GM18517 (cell line): ENCODE measurements at regions not wholly inside any gene's neighbourhood (a gene's known extent, or its start where the extent isn't known, plus 50 kb on each side); places are given as distances from the start of the nearest gene placed in this dataset.

Experiments used
- ATAC-seq: cut with Tn5 transposase; IDR thresholded peaks from one replicate; pipeline ENCODE4 v1.9.1; 2021; ENCODE audit warnings: mild to moderate bottlenecking, moderate library complexity; ENCODE audit not compliant: unreplicated experiment

DNA sequence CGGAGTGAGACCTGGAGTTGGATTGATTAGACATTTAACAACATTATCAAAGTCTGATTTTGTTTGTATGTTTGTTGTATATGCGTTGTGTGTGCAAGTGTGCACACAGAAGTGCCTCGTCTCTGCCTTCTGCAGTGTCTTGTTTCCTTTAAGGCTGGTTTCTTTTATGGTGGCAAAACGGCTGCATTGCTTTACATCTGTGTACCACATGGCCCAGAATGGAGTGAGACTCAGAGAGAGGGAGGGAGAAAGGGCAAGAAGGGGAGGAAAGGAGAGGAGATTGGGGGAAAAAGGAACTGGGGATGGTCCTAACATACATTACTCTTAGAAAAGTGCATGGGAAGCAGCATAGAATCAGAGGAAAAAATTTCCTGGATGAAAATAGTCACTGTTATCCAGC, 99.7 kb upstream of the WLS start:
- ATAC-seq = no peak

DNA sequence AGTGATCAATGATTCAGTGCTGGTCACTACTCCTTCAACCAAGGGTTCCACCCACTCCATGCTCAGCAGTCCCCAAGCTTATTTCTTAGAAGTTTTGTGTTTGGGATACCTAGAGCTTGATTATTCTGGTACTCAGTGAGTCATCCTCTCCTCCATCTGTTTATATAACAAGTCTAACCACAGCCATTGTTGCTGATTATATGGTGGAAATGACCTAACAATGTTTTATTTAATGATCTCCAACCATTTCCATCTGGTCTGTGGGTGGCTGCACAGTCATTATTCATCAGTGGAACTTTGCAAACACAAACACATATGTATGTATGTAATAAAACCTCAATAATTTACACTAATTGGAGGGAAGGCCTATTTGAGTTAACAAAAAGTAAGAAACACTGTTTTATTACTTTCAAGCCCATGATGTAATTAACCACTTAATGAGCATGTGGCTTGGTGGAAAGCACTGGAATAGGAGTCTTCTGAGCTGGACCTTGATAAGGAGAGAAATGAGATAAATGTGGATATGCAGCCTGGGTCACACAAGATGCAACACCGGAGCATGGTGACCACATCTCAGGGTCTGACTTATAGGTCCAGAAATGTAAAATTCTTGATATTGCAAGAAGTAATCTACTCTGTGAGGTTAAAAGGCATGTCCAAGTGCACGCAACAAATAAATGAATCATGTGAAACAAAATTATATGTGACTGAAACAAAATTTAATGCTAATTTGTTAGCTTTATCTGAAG, 99.0 kb upstream of the WLS start:
- no peak for ATAC-seq

DNA sequence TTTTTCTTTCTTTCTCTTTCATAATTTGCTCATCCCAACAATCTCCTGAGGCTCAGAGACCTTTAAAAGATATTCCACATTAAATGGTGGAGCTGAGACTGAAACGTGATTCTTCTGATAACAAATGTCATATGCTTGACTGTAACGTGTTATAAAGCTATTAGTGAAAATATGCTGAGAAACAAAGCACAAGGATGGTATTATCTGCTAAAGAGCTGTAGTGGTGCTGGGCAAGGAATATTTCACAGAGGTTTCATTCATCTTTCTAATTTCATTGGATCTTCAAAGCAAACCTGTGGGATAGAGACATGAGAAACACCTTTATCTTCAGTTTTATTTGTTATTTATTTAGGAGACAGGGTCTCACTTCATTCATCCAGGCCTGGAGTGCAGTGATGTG, 98.1 kb upstream of the WLS start:
- no peak for ATAC-seq

DNA sequence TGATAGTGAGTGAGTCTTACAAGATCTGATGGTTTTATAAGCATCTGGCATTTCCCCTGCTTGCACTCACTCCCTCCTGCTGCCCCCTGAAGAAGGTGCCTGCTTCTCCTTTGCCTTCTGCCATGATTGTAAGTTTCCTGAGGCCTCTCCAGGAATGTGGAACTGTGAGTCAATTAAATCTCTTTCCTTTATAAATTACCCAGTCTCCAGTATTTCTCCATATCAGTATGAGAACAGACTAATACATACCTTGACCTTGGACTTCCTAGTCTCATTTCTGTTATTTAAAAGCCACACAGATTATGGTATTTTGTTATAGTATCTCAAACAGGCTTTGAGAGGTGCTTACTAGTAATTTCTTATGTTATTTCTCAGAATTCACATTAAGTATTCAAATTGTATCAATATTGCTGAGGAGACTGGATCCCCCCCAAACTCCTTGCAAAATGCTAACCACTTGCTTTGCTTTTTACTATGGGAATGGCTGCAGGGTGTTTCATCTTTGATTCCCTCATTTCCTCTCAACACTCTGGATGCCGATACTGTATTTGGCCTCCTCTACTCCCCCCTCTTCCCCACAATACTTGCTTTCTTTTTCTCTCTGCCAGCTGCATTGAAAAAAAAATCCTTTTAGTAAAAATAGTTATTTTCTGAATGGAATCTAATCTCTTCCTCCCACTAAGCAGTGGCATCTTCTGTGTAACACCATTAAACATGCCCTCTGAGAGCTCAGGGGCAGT, 96.9 kb upstream of the WLS start:
- ATAC-seq = no peak

DNA sequence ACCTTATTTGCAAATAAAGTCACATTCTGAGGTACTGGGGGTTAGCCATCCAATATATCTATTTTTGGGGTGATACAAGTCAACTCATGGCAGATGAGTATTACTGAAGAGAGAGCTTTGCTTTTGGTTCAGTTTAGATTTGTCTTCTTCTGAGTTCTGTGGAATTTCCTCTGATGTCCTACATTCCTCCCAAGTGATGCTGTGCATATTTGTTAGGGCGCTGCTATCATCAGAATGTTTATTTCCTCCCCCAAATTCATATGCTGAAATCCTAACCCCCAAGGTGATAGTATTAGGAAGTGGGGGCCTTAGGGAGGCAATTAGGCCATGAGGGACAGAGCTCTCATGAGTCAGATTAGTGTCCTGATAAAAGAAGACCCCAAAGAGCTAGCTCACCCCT, 96.2 kb upstream of the WLS start:
- no peak for ATAC-seq

DNA sequence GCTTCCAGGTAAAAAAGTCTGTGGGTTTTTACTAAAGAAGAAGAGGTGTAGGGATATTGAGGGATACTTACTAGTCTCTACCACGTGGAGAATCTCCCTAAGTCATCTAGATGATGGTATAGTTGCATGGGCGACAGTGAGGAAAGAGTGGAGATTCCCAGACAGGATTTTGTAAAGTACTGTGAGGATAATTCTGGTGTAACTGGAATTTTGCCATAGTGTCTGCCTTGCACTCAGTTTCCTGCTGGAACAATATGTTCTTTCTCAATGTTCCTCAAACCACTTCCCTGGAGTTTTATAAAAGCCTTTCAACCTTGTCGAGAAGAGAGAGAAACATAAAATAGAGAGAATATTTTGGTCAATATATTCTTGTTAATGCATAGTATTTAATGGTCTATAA, 95.1 kb upstream of the WLS start:
- ATAC-seq = no peak

DNA sequence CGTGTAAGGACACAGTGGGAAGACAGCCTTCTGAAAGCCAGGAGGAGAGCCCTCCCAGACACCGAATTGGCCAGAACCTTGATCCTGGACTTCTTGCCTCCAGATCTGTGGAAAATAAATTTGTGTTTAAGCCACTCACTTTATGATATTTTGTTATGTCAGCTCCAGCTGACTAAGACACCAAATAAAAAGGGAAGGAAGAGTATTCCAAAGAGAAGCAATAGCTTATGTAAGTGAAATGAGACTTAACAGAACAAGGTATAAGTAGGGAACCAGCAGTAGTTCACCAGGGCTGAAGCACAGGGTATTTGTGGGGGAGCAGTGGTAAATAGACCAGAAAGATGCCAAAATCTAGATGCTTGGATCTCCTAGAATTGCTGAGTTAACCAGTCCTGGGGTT, 94.2 kb upstream of the WLS start:
- no peak for ATAC-seq

DNA sequence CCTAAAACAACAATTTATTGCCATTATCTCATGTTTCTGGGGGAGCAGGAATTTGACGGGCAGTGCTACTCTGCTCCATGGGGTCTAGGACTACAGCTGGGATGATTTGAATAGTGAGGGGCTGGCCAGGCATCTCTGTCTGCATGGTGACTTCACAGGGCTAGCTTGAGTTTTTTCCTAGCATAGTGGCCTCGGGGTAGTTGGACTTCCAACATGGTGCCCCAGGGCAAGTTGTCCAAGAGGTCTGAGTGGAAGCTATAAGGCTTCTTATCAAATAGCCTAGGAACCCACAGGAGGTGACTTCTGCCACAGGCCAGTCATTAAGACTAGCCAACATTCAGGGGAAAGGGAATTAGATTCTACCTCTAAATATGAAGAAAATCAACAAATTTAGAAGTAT, 92.0 kb upstream of the WLS start:
- no peak for ATAC-seq

DNA sequence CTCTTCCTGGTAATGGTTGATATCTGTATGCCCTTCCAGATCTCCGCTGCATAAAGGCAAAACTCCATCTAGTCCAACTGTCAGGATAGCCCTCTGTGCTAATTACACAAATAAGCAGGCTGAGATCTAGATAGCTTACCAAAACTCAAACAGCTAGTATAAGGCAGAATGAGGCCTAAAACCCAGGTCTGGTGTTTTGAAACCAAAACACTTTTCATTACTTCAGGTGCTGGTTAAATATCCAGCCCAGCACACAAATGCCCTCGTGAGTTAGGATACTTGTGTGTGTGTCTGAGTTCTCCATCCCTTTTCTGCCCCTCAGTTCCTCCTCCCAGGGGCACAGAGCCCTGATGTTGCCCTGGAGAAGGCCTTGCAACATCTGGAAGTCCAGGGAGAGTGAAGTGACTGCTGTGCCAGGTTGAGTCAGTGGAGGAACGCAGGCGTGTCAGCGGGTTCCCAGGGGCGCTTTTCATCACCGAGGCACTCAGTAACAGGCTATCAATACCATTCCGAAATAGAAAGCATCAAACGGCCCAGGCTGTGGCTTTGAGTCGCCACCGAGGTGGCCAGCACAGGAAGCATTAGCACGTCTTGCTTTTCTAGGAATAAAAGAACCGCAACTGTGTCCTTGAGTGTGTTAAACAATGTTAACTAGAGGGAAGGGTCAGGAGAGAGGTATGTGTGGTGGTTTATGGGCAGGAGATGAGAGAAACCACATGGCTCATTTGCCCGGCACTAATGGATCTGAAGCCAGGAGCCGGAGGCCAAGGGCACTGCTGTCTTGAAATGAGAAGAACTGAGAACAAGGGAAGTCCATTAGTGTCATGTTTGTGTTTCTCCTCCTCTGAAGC, 90.7 kb upstream of the WLS start:
- no peak for ATAC-seq

DNA sequence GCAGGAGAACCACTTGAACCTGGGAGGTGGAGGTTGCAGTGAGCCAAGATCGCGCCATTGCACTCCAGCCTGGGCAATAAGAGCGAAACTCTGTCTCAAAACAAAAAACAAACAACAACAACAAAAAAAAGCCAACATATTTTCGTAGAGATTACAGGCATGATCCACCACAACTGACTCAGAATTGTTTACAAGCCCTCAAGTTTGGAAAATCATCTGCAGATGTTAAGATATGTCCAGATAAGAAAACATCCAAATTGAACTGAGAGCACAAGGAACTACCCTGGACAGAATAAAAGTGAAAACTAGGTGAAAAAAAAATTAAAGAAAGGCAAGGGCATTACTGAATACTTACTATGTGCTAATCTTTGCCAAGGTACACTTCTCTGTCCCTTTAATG, 89.8 kb upstream of the WLS start:
- no peak for ATAC-seq

DNA sequence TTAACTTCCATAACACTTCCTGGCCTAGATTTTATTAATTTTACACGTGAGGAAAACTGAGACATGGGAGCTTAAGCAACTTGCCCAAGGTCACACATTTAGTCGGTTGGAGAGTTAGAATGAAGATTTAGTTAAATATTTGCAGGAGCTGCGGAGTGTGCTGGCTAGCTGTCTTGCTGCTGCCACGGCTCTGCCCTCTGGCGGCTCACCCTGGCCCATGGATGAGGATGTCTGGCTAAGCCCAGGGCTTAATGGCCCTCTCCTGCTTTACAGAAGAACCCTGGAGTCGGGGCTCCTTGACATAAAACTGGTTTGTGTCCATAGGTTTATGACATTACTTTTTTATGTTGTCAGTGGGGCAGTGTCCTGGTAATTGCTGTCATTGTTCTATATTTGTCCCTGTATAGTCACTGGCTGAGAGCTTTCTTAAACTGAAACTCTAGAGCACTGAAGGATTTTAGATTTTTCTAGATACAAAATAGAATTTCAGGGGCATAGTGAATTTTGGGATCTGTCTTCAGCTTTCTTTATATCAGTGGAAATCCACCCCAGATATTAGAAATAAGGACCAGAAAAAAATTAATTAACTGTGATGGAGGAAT, 88.9 kb upstream of the WLS start:
- ATAC-seq = no peak

DNA sequence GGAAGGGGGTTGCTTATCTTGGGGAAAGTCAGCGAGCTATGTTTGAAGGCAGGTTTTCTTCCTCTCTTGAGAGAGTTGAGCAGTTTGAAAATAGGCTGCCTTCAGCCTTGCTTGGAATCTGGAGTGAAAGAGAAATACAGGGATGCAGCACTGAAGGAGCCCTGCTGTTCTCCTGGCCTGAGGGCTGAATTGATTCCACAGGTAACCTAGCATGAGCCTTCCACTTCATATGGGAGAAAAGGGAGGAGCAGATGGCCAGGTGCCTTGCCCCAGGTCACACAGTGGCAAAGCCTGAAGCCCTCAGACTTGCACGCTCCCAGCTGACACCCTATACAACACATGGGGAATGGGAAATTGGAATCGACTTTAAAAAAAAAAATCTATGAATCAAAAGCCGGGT, 88.0 kb upstream of the WLS start:
- no peak for ATAC-seq

DNA sequence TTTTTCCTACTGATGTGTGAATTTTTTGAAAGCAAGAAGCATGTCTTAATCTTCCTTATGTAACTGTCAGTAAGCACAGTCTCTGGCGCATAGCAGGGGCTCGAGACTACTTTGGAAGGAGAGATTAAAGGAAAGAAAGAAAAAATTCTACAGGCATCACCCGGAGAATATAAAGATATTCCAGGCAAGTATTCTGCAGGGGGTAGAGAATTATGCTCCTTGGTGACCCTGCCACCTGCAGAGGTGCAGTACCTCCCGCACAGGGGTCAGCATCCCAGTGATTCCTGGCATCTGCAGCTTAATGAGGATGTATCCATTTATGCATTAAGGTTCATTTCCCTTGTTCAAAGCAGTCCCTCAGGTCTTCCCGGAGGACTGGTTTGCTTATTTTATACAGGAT, 87.6 kb upstream of the WLS start:
- ATAC-seq = no peak

DNA sequence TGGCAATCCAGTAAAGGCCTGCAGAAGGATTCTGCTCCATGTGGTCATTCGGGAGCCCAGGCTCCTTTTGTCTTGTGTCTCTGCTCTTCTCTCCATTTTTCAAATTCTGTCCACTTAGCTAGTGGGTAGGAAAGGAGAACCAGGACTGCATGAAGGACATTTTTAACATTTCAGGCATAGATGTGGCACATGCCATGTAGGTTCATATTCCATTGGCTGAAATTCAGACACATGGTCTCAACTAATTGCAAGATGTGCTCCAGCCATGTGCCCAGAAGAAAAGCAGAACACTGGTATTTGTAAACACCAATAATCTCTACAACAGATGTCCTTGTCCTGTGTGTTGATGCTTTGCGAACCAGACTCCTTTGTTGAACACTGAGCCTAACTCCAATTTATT, 85.2 kb upstream of the WLS start:
- ATAC-seq = no peak

DNA sequence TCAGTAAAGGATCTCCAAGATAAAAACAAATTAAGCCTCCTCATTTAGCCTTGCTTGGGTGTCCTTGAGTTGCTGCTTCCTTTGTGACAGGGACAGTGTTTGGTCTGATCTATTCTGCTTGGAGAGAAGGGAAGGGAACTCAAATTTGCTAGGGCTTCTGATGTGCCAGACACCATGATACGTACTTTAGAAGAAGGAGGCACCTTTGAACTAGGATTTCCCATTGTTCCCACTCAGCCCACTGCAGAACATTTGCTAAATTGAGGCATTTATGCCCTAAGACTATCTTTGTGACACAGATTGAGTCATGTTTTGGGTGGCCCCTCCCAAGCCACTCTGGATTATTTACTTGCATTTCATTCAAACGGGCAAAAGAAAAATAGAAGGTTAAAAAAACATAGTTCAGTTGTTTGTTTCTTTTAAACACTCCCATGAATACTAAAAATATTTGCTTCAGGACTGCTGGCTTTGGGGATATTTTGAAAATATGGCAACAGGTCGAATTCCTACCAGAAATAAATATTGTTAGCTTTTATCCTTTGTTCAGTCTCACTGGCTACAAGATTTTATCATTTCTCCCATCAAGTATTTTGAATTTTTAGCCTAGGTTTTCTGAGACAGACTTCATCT, 81.9 kb upstream of the WLS start:
- ATAC-seq = no peak

DNA sequence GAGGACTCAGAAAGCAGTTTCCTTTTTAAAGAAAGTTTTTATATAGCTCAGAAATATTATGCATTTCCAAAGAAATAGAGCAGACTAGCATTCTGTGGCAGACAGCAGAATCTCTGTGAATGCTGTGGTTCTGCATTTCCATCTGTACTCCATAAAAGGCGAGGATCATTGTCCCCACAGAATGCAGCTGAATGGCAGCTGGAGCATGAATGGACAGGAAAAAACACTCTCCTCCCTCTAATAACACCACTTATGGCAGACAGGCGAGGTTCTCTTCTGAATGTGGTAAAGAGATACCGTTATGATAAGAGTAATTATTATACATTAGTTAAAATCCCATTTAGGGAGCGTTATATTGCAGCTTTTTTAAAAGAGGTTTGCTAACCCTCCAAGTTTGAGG, 81.4 kb upstream of the WLS start:
- ATAC-seq = no peak

DNA sequence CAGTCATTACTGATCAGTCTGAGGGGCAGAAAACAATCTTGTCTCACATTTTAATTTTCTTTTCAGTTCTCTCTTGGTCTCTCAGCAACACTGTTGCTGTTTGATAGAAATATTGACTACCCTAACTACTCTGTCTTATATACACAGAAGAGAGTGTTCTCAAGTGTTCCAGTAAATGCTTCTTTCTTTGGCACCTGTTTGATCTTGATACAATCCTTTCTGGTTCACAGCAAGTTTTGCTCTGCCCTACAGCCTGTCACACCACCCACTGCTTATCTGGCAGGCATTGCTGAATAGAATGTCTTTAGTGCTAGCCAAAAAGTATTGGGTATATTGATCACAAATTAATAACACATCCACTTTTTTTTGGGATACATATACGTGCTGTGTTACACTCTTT, 75.7 kb upstream of the WLS start:
- ATAC-seq = no peak

DNA sequence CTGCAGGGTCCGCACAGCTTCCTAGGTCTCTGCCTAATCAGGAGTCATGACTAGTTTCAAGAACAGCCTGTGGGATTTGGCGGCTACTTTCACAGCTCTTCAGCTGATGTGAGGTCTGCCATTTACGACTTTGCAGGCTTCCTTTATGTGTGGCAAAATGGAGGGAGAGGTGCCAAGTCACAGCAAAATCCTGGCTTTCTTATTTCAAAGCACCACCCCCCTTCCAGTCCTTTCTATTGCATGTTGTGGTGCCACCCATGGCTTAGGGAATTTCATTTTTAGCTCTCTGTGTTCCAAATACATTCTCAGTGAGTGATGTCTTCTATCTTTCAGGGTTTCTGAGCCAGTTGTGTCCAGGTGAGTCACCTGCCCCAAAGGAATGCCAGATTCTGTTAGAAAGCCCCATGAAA, 75.1 kb upstream of the WLS start:
- no peak for ATAC-seq

DNA sequence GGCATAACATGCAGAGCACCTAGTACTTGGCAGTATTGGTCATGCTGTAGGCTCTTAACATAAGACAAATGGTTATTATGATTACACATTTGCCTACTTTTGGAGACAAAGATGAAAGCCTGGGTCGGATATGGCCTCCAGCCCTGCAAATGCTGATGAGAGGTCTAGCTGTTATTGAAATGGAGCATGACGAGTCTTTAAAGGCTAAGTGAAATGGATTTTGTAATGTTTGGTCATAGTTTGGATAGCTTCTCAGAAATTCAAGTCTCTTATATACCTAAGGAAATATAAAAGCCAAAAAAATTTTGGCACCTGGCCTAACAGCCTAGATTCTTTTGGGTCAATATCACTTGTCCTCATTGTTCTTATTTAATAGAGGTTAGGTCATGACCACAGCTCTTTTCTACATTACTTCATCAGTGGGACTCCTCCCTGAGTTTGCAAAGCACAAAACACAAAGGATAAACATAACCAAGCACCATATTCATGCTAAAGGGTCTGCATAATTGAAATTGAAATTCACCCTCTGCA, 69.2 kb upstream of the WLS start:
- ATAC-seq = no peak

DNA sequence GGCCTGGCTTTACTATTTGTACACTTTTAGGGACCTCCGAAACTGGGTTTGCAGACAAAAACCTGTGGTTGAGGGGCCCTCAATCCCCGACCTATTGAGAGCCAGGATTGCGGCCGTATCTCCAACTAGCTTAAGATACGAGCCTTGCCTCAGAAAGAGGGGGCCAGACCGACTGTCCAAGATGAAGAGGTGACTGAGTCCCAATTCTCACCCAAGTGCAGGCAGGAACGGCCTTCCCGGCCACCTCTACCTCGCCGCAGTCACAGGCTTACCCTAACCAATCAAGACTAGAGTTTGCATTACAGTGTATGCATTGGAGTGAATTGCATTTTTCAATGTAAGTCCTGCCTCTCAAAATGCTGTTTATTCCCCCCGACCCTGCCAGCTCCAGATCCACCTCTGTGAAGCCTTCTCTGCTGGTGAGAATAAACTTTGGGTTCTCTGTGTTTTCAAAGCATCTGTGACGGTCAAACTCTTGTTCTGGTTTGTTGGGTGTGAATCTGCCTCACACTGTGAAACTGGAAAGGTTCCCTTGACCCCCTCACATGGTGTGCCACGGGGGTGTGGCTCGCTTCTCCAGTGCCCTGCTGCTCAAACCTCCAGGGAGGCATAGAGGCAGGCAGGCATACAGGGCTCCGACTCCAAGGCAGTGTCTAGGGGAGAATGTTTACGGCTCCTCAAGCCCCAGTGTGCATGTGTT, 62.2 kb upstream of the WLS start:
- ATAC-seq = no peak
